Stimulated activated CD8-positive, alpha-beta memory T cell treated with anti-CD3 and anti-CD28 coated beads, Interleukin-12 subunit alpha, Interleukin-12 subunit beta, amount 100 ng/mL, for 4 hours (primary cell): ENCODE measurements at regions not wholly inside any gene's neighbourhood (a gene's known extent, or its start where the extent isn't known, plus 50 kb on each side); places are given as distances from the start of the nearest gene placed in this dataset.
"Not testable (repeated sequence)": the region's sequence is repeated elsewhere in the genome, so short reads cannot be mapped to it uniquely, and the experiment has no call there.

Experiments
- DNase-seq: peaks from one replicate; pipeline ENCODE4 v3.0.0-alpha.2; 2020; ENCODE audit warnings: low read depth

- DNase-seq: not testable (repeated sequence)
Observed at GRCh38 chr3:130151555-130151954, 69.9 kb downstream of the ALG1L2 start.

- DNase-seq: not testable (repeated sequence)
Observed at GRCh38 chr3:130153247-130153646, 71.6 kb downstream of the ALG1L2 start.

GRCh38 chr3:130155464-130155863 is 73.8 kb downstream of the ALG1L2 start:
- DNase-seq: not testable (repeated sequence)

- DNase-seq: not testable (repeated sequence)
Observed at GRCh38 chr3:130166856-130167255, 85.2 kb downstream of the ALG1L2 start.

- DNase-seq: not testable (repeated sequence)
Observed at GRCh38 chr3:130175195-130175594, 93.6 kb downstream of the ALG1L2 start.

- DNase-seq: not testable (repeated sequence)
Observed at GRCh38 chr3:130176476-130177256, 95.0 kb downstream of the ALG1L2 start.

GRCh38 chr3:130178835-130179234 is 97.2 kb downstream of the ALG1L2 start:
- DNase-seq: not testable (repeated sequence)

- DNase-seq: peak; percentile 0
Observed at GRCh38 chr3:130179353-130179970, 97.8 kb downstream of the ALG1L2 start.

- DNase-seq: not testable (repeated sequence)
Observed at GRCh38 chr3:130182475-130182874, 100.8 kb downstream of the ALG1L2 start.

GRCh38 chr3:130183689-130184088 is 102.1 kb downstream of the ALG1L2 start:
- not testable (repeated sequence) for DNase-seq

- DNase-seq: not testable (repeated sequence)
Observed at GRCh38 chr3:130184152-130185024, 102.8 kb downstream of the ALG1L2 start.

GRCh38 chr3:130201272-130201671 is 119.6 kb downstream of the ALG1L2 start:
- not testable (repeated sequence) for DNase-seq

- DNase-seq: not testable (repeated sequence)
Observed at GRCh38 chr3:130203633-130204032, 122.0 kb downstream of the ALG1L2 start.

GRCh38 chr3:130227540-130227939 is 117.9 kb upstream of the COL6A5 start:
- DNase-seq: no peak

GRCh38 chr3:130242850-130243569 is 102.5 kb upstream of the COL6A5 start:
- no peak for DNase-seq

- DNase-seq: no peak
Observed at GRCh38 chr3:130243808-130244207, 101.7 kb upstream of the COL6A5 start.

- no peak for DNase-seq
Observed at GRCh38 chr3:130250982-130251381, 94.5 kb upstream of the COL6A5 start.

GRCh38 chr3:130255442-130255841 is 90.0 kb upstream of the COL6A5 start:
- DNase-seq: no peak

GRCh38 chr3:130256821-130257340 is 88.6 kb upstream of the COL6A5 start:
- no peak for DNase-seq

- DNase-seq: no peak
Observed at GRCh38 chr3:130258532-130258952, 86.9 kb upstream of the COL6A5 start.

GRCh38 chr3:130259166-130259874 is 86.2 kb upstream of the COL6A5 start:
- no peak for DNase-seq
